ENCODE measurements at regions not wholly inside any gene's neighbourhood (a gene's known extent, or its start where the extent isn't known, plus 50 kb on each side); places are given as distances from the start of the nearest gene placed in this dataset.

DNA sequence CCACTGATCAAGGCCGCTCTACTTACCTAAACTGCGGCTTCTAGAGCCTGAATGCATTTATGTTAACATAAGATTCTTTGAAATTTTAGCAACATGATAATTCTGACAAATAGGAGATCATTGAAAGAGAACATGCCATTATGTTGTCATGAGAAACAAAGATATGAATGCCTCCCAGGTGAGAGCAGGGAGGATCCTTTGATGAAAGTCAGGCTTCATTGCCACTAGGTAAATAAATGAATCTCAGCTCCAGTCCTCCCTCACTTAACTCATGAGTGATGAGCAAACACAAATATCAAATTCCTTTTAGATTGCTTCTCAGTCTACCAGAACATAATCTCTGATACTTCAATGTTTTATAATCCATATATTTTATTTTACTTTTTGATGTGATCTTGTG is 463.2 kb upstream of the CDH7 start:
- TF ChIP-seq, protein P1, sequence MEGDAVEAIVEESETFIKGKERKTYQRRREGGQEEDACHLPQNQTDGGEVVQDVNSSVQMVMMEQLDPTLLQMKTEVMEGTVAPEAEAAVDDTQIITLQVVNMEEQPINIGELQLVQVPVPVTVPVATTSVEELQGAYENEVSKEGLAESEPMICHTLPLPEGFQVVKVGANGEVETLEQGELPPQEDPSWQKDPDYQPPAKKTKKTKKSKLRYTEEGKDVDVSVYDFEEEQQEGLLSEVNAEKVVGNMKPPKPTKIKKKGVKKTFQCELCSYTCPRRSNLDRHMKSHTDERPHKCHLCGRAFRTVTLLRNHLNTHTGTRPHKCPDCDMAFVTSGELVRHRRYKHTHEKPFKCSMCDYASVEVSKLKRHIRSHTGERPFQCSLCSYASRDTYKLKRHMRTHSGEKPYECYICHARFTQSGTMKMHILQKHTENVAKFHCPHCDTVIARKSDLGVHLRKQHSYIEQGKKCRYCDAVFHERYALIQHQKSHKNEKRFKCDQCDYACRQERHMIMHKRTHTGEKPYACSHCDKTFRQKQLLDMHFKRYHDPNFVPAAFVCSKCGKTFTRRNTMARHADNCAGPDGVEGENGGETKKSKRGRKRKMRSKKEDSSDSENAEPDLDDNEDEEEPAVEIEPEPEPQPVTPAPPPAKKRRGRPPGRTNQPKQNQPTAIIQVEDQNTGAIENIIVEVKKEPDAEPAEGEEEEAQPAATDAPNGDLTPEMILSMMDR (IDR thresholded peaks at IDR 0.05) = no peak
- TF ChIP-seq POLR2A (IDR thresholded peaks at IDR 0.05) (no peak), POLR2AphosphoS5 (IDR thresholded peaks at IDR 0.05) (no peak)
